ENCODE measurements at regions not wholly inside any gene's neighbourhood (a gene's known extent, or its start where the extent isn't known, plus 50 kb on each side); places are given as distances from the start of the nearest gene placed in this dataset.

- Histone ChIP-seq H3K27ac (no peak overlapping the region), H3K36me3 (no peaks in the 10 kb centered on the region), H3K9me3 (no peaks in the 10 kb centered on the region), H3K4me3 (replicated peaks in 1 of 3) (no peak overlapping the region), H3K4me1 (no peaks in the 10 kb centered on the region), H3K27me3 (no peaks in the 10 kb centered on the region)
- intact Hi-C loops (cut with DNase I): no loop called here
- no peak for DNase-seq
- TF ChIP-seq POLR2A (IDR thresholded peaks at IDR 0.05) (no peak), CTCF (IDR thresholded peaks at IDR 0.05) (no peak)
These were observed 115.8 kb upstream of the ALKAL2 start for GRCh38 chr2:403682-404081.

GRCh38 chr2:402721-403120 lies 114.8 kb upstream of the ALKAL2 start:
- intact Hi-C loops (cut with DNase I): no loop called here
- Histone ChIP-seq H3K36me3 (no peaks in the 10 kb centered on the region), H3K27ac (no peak overlapping the region), H3K4me1 (no peaks in the 10 kb centered on the region), H3K9me3 (no peaks in the 10 kb centered on the region), H3K27me3 (no peaks in the 10 kb centered on the region), H3K4me3 (replicated peaks in 1 of 3) (no peak overlapping the region)
- 79 to 92% methylated on average over 3 of the region's 3 CpGs for WGBS, 2 donors
- DNase-seq: no peak
- TF ChIP-seq POLR2A (IDR thresholded peaks at IDR 0.05) (no peak), CTCF (IDR thresholded peaks at IDR 0.05) (no peak)

DNA sequence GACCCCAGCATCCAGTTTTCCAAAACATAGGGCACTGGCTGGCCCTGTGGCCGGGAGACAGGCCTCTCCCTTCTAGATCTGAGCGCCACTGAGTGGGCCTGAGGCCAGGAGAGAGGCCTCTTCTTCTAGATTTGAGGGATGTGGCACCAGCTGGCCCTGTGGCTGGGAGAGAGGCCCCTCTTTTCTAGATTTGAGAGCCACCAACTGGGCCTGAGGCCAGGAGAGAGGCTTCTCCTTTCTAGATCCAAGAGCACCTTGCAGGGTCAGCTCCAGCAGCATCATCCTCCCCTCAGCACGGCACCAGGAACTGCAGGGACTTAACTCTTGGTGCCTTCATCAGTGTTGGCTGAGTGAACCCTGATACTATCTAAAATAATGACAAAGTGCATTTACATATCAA lies 114.3 kb upstream of the ALKAL2 start:
- TF ChIP-seq CTCF (IDR thresholded peaks at IDR 0.05) (no peak), POLR2A (IDR thresholded peaks at IDR 0.05) (no peak)
- Histone ChIP-seq H3K36me3 (no peaks in the 10 kb centered on the region), H3K4me3 (replicated peaks in 1 of 3) (no peak overlapping the region), H3K27ac (no peak overlapping the region), H3K27me3 (no peaks in the 10 kb centered on the region), H3K9me3 (no peaks in the 10 kb centered on the region), H3K4me1 (no peaks in the 10 kb centered on the region)
- WGBS, 2 donors: 89 to 93% methylated on average over 3 of the region's 3 CpGs
- intact Hi-C loops (cut with DNase I): no loop called here
- DNase-seq: no peak

DNA sequence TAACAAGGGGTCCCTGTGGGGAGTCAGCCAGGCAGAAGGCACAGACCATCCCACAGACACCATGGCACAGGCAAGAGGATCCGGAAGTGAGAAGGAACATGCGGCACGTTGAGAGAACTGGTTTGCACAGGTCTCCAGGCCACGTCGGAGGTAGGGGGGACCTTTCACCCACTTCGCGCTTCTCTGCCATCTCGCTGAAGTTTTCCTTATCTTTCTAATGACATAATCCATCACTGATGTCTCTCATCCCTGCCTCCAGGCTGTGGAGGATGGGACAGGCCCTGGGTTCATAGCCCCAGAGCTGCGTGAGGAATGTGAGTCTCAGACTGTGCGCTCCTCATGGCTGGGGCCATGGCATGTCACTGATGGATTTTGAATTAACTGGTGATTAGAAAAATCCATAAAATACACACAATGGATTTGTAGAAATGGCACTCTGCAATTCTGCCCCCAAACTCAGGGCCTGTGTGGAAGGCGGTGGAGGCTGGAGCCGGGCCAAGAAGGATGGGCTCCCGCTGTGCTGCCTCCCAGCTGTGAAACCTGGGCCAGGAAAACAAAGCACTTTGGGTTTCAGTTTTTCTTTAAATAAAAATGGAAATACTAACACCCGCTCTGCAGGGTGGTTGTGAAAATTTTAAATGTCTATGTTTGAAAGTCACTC lies 113.3 kb upstream of the ALKAL2 start:
- no peak overlapping the region for H3K4me3 ChIP-seq (replicated peaks in 1 of 3)
- no peaks in the 10 kb centered on the region for H3K9me3 ChIP-seq
- WGBS, 2 donors: 80 to 85% methylated on average over 14 of the region's 14 CpGs
- no peak for DNase-seq
- no peak overlapping the region for H3K27ac ChIP-seq
- no peaks in the 10 kb centered on the region for H3K36me3 ChIP-seq
- TF ChIP-seq POLR2A (IDR thresholded peaks at IDR 0.05) (no peak), CTCF (IDR thresholded peaks at IDR 0.05) (no peak)
- H3K4me1 ChIP-seq: no peaks in the 10 kb centered on the region
- no peaks in the 10 kb centered on the region for H3K27me3 ChIP-seq
- intact Hi-C loops (cut with DNase I): no loop called here

GRCh38 chr2:397926-398325 lies 110.0 kb upstream of the ALKAL2 start:
- TF ChIP-seq CTCF (IDR thresholded peaks at IDR 0.05) (no peak), POLR2A (IDR thresholded peaks at IDR 0.05) (no peak)
- H3K27ac ChIP-seq: no peak overlapping the region
- H3K27me3 ChIP-seq: no peaks in the 10 kb centered on the region
- H3K36me3 ChIP-seq: no peaks in the 10 kb centered on the region
- 93% methylated on average over 9 of the region's 9 CpGs for WGBS, 2 donors
- intact Hi-C loops (cut with DNase I): no loop called here
- no peaks in the 10 kb centered on the region for H3K4me1 ChIP-seq
- no peak overlapping the region for H3K4me3 ChIP-seq (replicated peaks in 1 of 3)
- DNase-seq: no peak
- no peaks in the 10 kb centered on the region for H3K9me3 ChIP-seq

Data from thyroid gland (tissue), 4 donors.